ENCODE measurements at regions not wholly inside any gene's neighbourhood (a gene's known extent, or its start where the extent isn't known, plus 50 kb on each side); places are given as distances from the start of the nearest gene placed in this dataset.

GRCh38 chr2:196244516-196244915 lies 73.1 kb upstream of the STK17B start:
- no peaks in the 10 kb centered on the region for H3K36me3 ChIP-seq (replicated peaks)
- in situ Hi-C loops (cut with MboI; ENCODE audit: low sequenced_read_pairs) = no loop called here
- DNase-seq (ENCODE audit: low spot score in 2 of 2) = no peak
- H3K9me3 ChIP-seq = no peaks in the 10 kb centered on the region
- no peaks in the 10 kb centered on the region for H3K27me3 ChIP-seq (ENCODE audit: low read depth)
- H3K4me1 ChIP-seq = no peaks in the 10 kb centered on the region
- no peak overlapping the region for H3K4me3 ChIP-seq

- Histone ChIP-seq H3K4me3 (no peak overlapping the region), H3K4me1 (no peaks in the 10 kb centered on the region), H3K9me3 (no peaks in the 10 kb centered on the region), H3K36me3 (replicated peaks) (no peaks in the 10 kb centered on the region), H3K27me3 (ENCODE audit: low read depth) (peaks cover under 1% of the 10 kb centered on the region; the same call in 1 of the 2 replicates)
- in situ Hi-C loops (cut with MboI; ENCODE audit: low sequenced_read_pairs) = no loop called here
- DNase-seq (ENCODE audit: low spot score in 2 of 2) = no peak
Observed at GRCh38 chr2:196244966-196245365, 73.6 kb upstream of the STK17B start.

GRCh38 chr2:196245378-196246140 lies 74.2 kb upstream of the STK17B start:
- Histone ChIP-seq H3K4me1 (no peaks in the 10 kb centered on the region), H3K27me3 (ENCODE audit: low read depth) (peaks cover 5% of the 10 kb centered on the region; the same call in 1 of the 2 replicates), H3K36me3 (replicated peaks) (no peaks in the 10 kb centered on the region), H3K4me3 (no peak overlapping the region), H3K9me3 (no peaks in the 10 kb centered on the region)
- in situ Hi-C loops (cut with MboI; ENCODE audit: low sequenced_read_pairs) = no loop called here
- no peak for DNase-seq (ENCODE audit: low spot score in 2 of 2)

GRCh38 chr2:196247114-196247975 lies 76.0 kb upstream of the STK17B start:
- H3K4me3 ChIP-seq = no peak overlapping the region
- H3K36me3 ChIP-seq (replicated peaks) = no peaks in the 10 kb centered on the region
- H3K27me3 ChIP-seq (ENCODE audit: low read depth) = peaks cover 5% of the 10 kb centered on the region; the same call in 1 of the 2 replicates
- no peaks in the 10 kb centered on the region for H3K4me1 ChIP-seq
- in situ Hi-C loops (cut with MboI; ENCODE audit: low sequenced_read_pairs) = no loop called here
- DNase-seq (ENCODE audit: low spot score in 2 of 2) = no peak
- no peaks in the 10 kb centered on the region for H3K9me3 ChIP-seq

- H3K4me1 ChIP-seq = no peaks in the 10 kb centered on the region
- H3K36me3 ChIP-seq (replicated peaks) = no peaks in the 10 kb centered on the region
Observed at GRCh38 chr2:196247976-196248280, 76.5 kb upstream of the STK17B start.

GRCh38 chr2:196248467-196249094 lies 77.2 kb upstream of the STK17B start:
- in situ Hi-C loops (cut with MboI; ENCODE audit: low sequenced_read_pairs) = no loop called here
- Histone ChIP-seq H3K4me1 (no peaks in the 10 kb centered on the region), H3K36me3 (replicated peaks) (no peaks in the 10 kb centered on the region)

More at GRCh38 chr2:196247976-196248280, 76.5 kb upstream of the STK17B start:
- Histone ChIP-seq H3K4me3 (no peak overlapping the region), H3K9me3 (no peaks in the 10 kb centered on the region), H3K27me3 (ENCODE audit: low read depth) (peaks cover 5% of the 10 kb centered on the region; the same call in 1 of the 2 replicates)
- DNase-seq (ENCODE audit: low spot score in 2 of 2) = no peak
- in situ Hi-C loops (cut with MboI; ENCODE audit: low sequenced_read_pairs) = no loop called here

GRCh38 chr2:196249171-196249570 lies 77.8 kb upstream of the STK17B start:
- Histone ChIP-seq H3K27me3 (ENCODE audit: low read depth) (peaks cover 5% of the 10 kb centered on the region; the same call in 1 of the 2 replicates), H3K4me3 (no peak overlapping the region), H3K36me3 (replicated peaks) (no peaks in the 10 kb centered on the region), H3K9me3 (no peaks in the 10 kb centered on the region), H3K4me1 (no peaks in the 10 kb centered on the region)
- DNase-seq (ENCODE audit: low spot score in 2 of 2) = no peak
- in situ Hi-C loops (cut with MboI; ENCODE audit: low sequenced_read_pairs) = no loop called here

More at GRCh38 chr2:196248467-196249094, 77.2 kb upstream of the STK17B start:
- Histone ChIP-seq H3K27me3 (ENCODE audit: low read depth) (peaks cover 5% of the 10 kb centered on the region; the same call in 1 of the 2 replicates), H3K9me3 (no peaks in the 10 kb centered on the region), H3K4me3 (no peak overlapping the region)
- DNase-seq (ENCODE audit: low spot score in 2 of 2) = no peak

GRCh38 chr2:196249860-196250259 lies 78.5 kb upstream of the STK17B start:
- H3K27me3 ChIP-seq (ENCODE audit: low read depth) = peaks cover 5% of the 10 kb centered on the region; the same call in 1 of the 2 replicates
- no peak for DNase-seq (ENCODE audit: low spot score in 2 of 2)
- in situ Hi-C loops (cut with MboI; ENCODE audit: low sequenced_read_pairs) = no loop called here
- H3K4me3 ChIP-seq = no peak overlapping the region
- H3K36me3 ChIP-seq (replicated peaks) = no peaks in the 10 kb centered on the region
- H3K9me3 ChIP-seq = no peaks in the 10 kb centered on the region
- no peaks in the 10 kb centered on the region for H3K4me1 ChIP-seq

- in situ Hi-C loops (cut with MboI; ENCODE audit: low sequenced_read_pairs) = no loop called here
- DNase-seq (ENCODE audit: low spot score in 2 of 2) = no peak
- H3K27me3 ChIP-seq (ENCODE audit: low read depth) = peaks cover 5% of the 10 kb centered on the region; the same call in 1 of the 2 replicates
- no peak overlapping the region for H3K4me3 ChIP-seq
- no peaks in the 10 kb centered on the region for H3K36me3 ChIP-seq (replicated peaks)
- H3K4me1 ChIP-seq = no peaks in the 10 kb centered on the region
- no peaks in the 10 kb centered on the region for H3K9me3 ChIP-seq
Observed at GRCh38 chr2:196251132-196251531, 79.8 kb upstream of the STK17B start.

GRCh38 chr2:196252408-196253115 lies 81.2 kb upstream of the STK17B start:
- Histone ChIP-seq H3K9me3 (no peaks in the 10 kb centered on the region), H3K4me1 (no peaks in the 10 kb centered on the region), H3K27me3 (ENCODE audit: low read depth) (peaks cover 5% of the 10 kb centered on the region; the same call in 1 of the 2 replicates), H3K4me3 (no peak overlapping the region), H3K36me3 (replicated peaks) (no peaks in the 10 kb centered on the region)
- in situ Hi-C loops (cut with MboI; ENCODE audit: low sequenced_read_pairs) = no loop called here
- no peak for DNase-seq (ENCODE audit: low spot score in 2 of 2)

- in situ Hi-C loops (cut with MboI; ENCODE audit: low sequenced_read_pairs) = no loop called here
Observed at GRCh38 chr2:196253116-196253480, 81.7 kb upstream of the STK17B start.

GRCh38 chr2:196256585-196256984 lies 85.2 kb upstream of the STK17B start:
- no peaks in the 10 kb centered on the region for H3K36me3 ChIP-seq (replicated peaks)
- in situ Hi-C loops (cut with MboI; ENCODE audit: low sequenced_read_pairs) = no loop called here
- no peak for DNase-seq (ENCODE audit: low spot score in 2 of 2)
- H3K9me3 ChIP-seq = no peaks in the 10 kb centered on the region
- no peak overlapping the region for H3K4me3 ChIP-seq
- H3K4me1 ChIP-seq = no peaks in the 10 kb centered on the region
- no peaks in the 10 kb centered on the region for H3K27me3 ChIP-seq (ENCODE audit: low read depth)

More at GRCh38 chr2:196253116-196253480, 81.7 kb upstream of the STK17B start:
- Histone ChIP-seq H3K9me3 (no peaks in the 10 kb centered on the region), H3K36me3 (replicated peaks) (no peaks in the 10 kb centered on the region), H3K27me3 (ENCODE audit: low read depth) (peaks cover 5% of the 10 kb centered on the region; the same call in 1 of the 2 replicates), H3K4me3 (no peak overlapping the region), H3K4me1 (no peaks in the 10 kb centered on the region)
- DNase-seq (ENCODE audit: low spot score in 2 of 2) = no peak

GRCh38 chr2:196257086-196257485 lies 85.7 kb upstream of the STK17B start:
- Histone ChIP-seq H3K36me3 (replicated peaks) (no peaks in the 10 kb centered on the region), H3K27me3 (ENCODE audit: low read depth) (no peaks in the 10 kb centered on the region), H3K4me3 (no peak overlapping the region), H3K9me3 (no peaks in the 10 kb centered on the region), H3K4me1 (no peaks in the 10 kb centered on the region)
- DNase-seq (ENCODE audit: low spot score in 2 of 2) = no peak
- in situ Hi-C loops (cut with MboI; ENCODE audit: low sequenced_read_pairs) = no loop called here

Measured in HAP-1 (cell line).